H1 (cell line): ENCODE measurements at regions not wholly inside any gene's neighbourhood (a gene's known extent, or its start where the extent isn't known, plus 50 kb on each side); places are given as distances from the start of the nearest gene placed in this dataset.

ENCODE experiments used
- BACH1 ChIP-seq: IDR thresholded peaks from 2 replicates; pipeline ENCODE4 v1.6.1; 2012; ENCODE audit warnings: low read length, improper control_type of control experiment
- HDAC6 ChIP-seq: IDR thresholded peaks from one replicate; pipeline ENCODE4 v1.7.1; 2012; ENCODE audit warnings: low read depth, mild to moderate bottlenecking, inconsistent platforms, low read length, moderate library complexity
- NRF1 ChIP-seq: IDR thresholded peaks from 2 replicates; pipeline ENCODE4 v1.6.1; 2011; ENCODE audit warnings: mild to moderate bottlenecking, low read depth, low read length, improper control_type of control experiment
- SP1 ChIP-seq: IDR thresholded peaks from 2 replicates; pipeline ENCODE4 v1.6.1; 2011; ENCODE audit warnings: low read depth, low read length
- TAF7 ChIP-seq: optimal IDR thresholded peaks from 2 replicates; pipeline ENCODE3; 2011; ENCODE audit warnings: low read depth, mild to moderate bottlenecking, inconsistent platforms, low read length, moderate library complexity, borderline replicate concordance
- TF ChIP-seq, protein P1 (sequence below), 3 experiments: IDR thresholded peaks; 1 replicate in 2 of 3; 2 replicates in 1 of 3; pipeline versions ENCODE4 v1.5.1 to v1.6.1; 2011; ENCODE audit warnings: low read length in 3 of 3, mild to moderate bottlenecking in 3 of 3, inconsistent platforms in 2 of 3, low read depth in 1 of 3, moderate library complexity in 1 of 3; ENCODE audit not compliant: insufficient read depth in 1 of 3; ENCODE audit errors: control extremely low read depth in 1 of 3
- TF ChIP-seq, protein P2 (sequence below): IDR thresholded peaks from 2 replicates; pipeline ENCODE4 v1.6.1; 2011; ENCODE audit warnings: low read depth, mild to moderate bottlenecking, low read length; ENCODE audit not compliant: insufficient read depth

DNA sequence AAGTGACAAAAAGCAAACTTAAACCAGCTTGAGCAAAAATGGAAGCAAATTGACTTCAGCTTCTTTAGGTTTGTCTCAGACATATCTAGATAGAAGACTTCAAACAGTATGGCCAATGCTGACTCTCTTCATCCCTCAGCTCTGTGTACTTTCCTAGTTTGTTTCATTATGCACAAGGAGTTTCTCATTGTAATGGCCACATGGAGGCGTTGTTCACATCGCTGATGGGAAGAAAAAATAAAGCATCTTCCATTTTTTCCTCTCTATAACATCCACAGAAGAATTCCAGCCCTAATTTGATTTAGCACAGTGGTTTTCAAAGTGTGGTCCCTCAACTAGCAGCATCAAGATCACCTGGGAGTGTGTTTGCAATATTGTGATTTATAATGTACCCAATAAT, 397.5 kb upstream of the PRKX start:
- no peak for TF ChIP-seq NRF1
- no peak for TF ChIP-seq TAF7
- TF ChIP-seq, protein P1, sequence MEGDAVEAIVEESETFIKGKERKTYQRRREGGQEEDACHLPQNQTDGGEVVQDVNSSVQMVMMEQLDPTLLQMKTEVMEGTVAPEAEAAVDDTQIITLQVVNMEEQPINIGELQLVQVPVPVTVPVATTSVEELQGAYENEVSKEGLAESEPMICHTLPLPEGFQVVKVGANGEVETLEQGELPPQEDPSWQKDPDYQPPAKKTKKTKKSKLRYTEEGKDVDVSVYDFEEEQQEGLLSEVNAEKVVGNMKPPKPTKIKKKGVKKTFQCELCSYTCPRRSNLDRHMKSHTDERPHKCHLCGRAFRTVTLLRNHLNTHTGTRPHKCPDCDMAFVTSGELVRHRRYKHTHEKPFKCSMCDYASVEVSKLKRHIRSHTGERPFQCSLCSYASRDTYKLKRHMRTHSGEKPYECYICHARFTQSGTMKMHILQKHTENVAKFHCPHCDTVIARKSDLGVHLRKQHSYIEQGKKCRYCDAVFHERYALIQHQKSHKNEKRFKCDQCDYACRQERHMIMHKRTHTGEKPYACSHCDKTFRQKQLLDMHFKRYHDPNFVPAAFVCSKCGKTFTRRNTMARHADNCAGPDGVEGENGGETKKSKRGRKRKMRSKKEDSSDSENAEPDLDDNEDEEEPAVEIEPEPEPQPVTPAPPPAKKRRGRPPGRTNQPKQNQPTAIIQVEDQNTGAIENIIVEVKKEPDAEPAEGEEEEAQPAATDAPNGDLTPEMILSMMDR (IDR thresholded peaks at IDR 0.05; ENCODE audit: control extremely low read depth in 1 of 3, insufficient read depth in 1 of 3, low read depth in 1 of 3, low read length in 3 of 3) = peak in 1 of 3 experiments; percentile 26; a peak in 2 of 4 replicates
- TF ChIP-seq BACH1 = no peak
- no peak for TF ChIP-seq SP1
- no peak for TF ChIP-seq HDAC6
- TF ChIP-seq, protein P2, sequence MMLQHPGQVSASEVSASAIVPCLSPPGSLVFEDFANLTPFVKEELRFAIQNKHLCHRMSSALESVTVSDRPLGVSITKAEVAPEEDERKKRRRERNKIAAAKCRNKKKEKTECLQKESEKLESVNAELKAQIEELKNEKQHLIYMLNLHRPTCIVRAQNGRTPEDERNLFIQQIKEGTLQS = no peak
